Activated naive CD4-positive, alpha-beta T cell treated with anti-CD3 and anti-CD28 coated beads, Interleukin-2, amount 10 ng/mL, durations not matched to agents 7 days and 5 days (primary cell): ENCODE measurements at regions not wholly inside any gene's neighbourhood (a gene's known extent, or its start where the extent isn't known, plus 50 kb on each side); places are given as distances from the start of the nearest gene placed in this dataset.

Experiments
- CTCF ChIA-PET: fragments of 350-600 bp; sonication (Branson Sonifier 250); formaldehyde crosslinking; loops from one replicate; lab custom pipeline; 2021; ENCODE audit warnings: antibody characterized with exemption; lab: Charles Lee
- DNase-seq: peaks from one replicate; pipeline ENCODE4 v3.0.0-alpha.2; 2020
- H3K27ac Mint-ChIP-seq: one replicate; pipeline ENCODE4 v1.8.0; 2021; ENCODE audit warnings: mild to moderate bottlenecking, moderate library complexity, mixed read lengths
- H3K27me3 Mint-ChIP-seq: one replicate; pipeline ENCODE4 v1.8.0; 2021; ENCODE audit warnings: mild to moderate bottlenecking, mixed read lengths
- H3K36me3 Mint-ChIP-seq: one replicate; pipeline ENCODE4 v1.8.0; 2021; ENCODE audit warnings: mixed read lengths
- H3K4me1 Mint-ChIP-seq: one replicate; pipeline ENCODE4 v1.8.0; 2021; ENCODE audit warnings: mixed read lengths
- H3K4me3 Mint-ChIP-seq: one replicate; pipeline ENCODE4 v1.8.0; 2021; ENCODE audit warnings: mild to moderate bottlenecking, moderate library complexity, mixed read lengths
- H3K9me3 Mint-ChIP-seq: one replicate; pipeline ENCODE4 v1.8.0; 2021; ENCODE audit warnings: mixed read lengths

DNA sequence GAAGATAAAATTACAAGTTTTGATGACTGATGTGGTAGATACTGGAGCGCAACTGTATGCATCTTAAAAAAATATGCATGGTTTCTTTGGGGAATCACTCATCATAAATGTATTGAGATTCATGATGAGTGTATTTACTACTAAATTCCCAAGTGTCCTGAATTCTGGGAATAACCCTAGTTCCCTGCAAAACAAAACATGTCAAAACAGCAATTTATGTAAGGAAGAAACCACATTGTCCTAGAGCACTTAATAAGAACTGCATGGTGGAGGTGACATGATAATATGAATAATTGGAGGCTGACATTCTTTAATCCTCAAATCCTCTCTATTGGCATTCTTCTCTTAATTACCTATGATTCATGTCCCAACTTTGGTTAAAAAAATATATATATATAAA is 1804.7 kb downstream of the STIM2 start:
- Mint-ChIP-seq H3K27me3 (no peaks in the 10 kb centered on the region), H3K36me3 (no peaks in the 10 kb centered on the region), H3K4me1 (no peaks in the 10 kb centered on the region), H3K4me3 (no peak overlapping the region), H3K27ac (no peak overlapping the region), H3K9me3 (peaks cover 1% of the 10 kb centered on the region)
- no peak for DNase-seq
- CTCF ChIA-PET = no interaction called here

DNA sequence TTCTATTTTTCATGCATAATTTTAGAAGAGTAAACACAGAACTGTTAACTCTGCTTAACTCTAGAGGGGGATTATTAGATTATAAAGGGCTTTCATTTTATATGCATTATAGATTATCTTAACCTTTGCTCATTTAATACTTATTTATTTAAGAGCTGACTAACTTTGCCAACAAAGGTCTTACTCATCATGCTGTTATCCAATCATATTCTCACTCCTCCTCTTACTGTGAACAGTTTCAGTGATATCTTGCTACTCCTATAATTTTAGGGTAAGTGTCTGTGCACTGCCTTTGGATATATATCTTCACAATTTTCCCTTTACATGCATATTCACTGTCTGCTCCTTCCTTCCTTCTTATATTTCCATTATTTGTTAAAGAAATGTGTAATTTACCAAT is 1814.9 kb downstream of the STIM2 start:
- Mint-ChIP-seq H3K27me3 (no peaks in the 10 kb centered on the region), H3K36me3 (no peaks in the 10 kb centered on the region), H3K27ac (no peak overlapping the region), H3K4me1 (no peaks in the 10 kb centered on the region), H3K9me3 (peaks cover 5% of the 10 kb centered on the region), H3K4me3 (no peak overlapping the region)
- CTCF ChIA-PET = no interaction called here
- no peak for DNase-seq

DNA sequence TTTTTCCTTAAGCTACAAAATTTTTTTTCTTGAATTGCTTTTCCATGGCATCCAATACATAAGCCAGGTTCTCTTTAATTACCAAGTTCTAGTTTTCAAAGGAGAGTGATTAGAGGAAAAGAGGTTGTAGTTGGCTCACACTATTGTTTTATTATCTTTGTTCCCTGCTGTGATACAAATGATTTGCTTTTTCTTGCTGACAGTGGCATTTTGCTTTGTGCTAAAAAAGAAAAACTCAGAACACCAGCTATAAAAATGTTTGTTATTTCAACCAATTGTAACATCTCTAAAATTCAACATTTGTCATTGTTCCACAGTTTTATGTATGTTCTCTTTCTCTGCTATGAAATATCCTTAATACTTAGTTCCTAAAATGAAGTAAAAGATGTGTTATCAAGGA is 1817.2 kb downstream of the STIM2 start:
- Mint-ChIP-seq H3K36me3 (no peaks in the 10 kb centered on the region), H3K4me1 (no peaks in the 10 kb centered on the region), H3K27ac (no peak overlapping the region), H3K27me3 (no peaks in the 10 kb centered on the region), H3K9me3 (peaks cover 1% of the 10 kb centered on the region), H3K4me3 (no peak overlapping the region)
- CTCF ChIA-PET = interaction anchor here (0.6 kb wide), 1 partner anchor 68 kb away, joined by 3 read pairs; no protein-coding TSS in a partner anchor
- DNase-seq = no peak

DNA sequence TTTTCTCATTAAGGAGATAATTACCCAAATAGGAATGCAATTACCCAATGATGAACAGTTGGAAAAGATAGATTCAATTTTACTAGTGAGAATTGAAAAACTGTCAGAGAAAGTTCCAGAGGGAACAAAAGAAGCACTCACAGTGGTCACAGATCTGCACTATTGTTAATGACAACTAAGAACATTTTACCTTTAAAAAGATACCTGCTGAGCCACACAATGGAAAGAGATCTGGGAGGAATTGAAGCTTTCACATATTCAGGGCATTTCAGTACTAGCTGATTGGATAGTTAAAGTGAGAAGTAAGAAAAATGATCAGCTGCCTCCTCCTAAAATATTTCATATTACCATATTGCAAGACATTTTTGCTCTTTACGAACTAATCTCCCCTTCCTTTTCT is 1822.2 kb downstream of the STIM2 start:
- peaks cover 2% of the 10 kb centered on the region for H3K9me3 Mint-ChIP-seq
- DNase-seq = no peak
- H3K36me3 Mint-ChIP-seq = no peaks in the 10 kb centered on the region
- CTCF ChIA-PET = no interaction called here
- H3K4me1 Mint-ChIP-seq = no peaks in the 10 kb centered on the region
- no peak overlapping the region for H3K4me3 Mint-ChIP-seq
- H3K27ac Mint-ChIP-seq = no peak overlapping the region
- no peaks in the 10 kb centered on the region for H3K27me3 Mint-ChIP-seq

DNA sequence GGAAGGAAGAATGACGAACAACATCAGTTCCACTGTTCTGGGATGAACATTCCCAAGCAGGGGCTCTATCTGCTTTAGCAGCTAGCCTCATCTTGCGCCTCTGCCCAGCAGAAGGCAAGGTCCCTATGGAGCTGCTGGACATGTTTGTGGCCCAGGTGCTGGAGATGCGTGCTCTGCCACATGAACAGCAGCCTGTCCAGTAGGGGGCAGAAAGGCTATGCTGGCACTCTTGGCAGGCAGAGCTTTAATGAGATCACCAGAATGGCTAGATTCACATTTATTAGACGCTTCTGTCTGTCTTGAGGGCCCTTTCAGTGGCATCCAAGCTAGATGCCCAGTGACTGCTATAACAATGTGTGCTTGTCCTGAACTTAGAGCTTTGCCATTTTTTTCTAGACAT is 1826.0 kb downstream of the STIM2 start:
- H3K27me3 Mint-ChIP-seq = no peaks in the 10 kb centered on the region
- H3K27ac Mint-ChIP-seq = no peak overlapping the region
- CTCF ChIA-PET = no interaction called here
- H3K4me3 Mint-ChIP-seq = no peak overlapping the region
- no peaks in the 10 kb centered on the region for H3K36me3 Mint-ChIP-seq
- no peaks in the 10 kb centered on the region for H3K4me1 Mint-ChIP-seq
- peaks cover 2% of the 10 kb centered on the region for H3K9me3 Mint-ChIP-seq
- DNase-seq = no peak

DNA sequence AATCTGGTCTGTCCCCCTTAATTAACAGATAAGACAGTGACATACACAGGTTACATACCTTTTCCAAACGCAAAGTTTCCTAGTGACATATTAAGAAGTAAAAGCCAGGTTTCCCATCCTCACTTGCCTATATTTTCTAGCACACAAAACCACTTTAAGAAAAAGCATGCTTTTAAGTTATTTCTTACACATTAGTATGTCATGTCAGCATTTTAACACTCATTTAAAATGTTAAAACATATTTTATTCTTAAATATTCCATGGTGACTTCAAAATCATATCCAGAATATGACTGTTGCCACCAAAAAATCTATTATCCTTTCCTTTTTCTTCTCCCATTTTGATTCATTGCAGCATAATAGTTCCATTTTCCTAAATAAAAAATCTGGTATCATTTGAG is 1830.2 kb downstream of the STIM2 start:
- Mint-ChIP-seq H3K27ac (no peak overlapping the region), H3K36me3 (no peaks in the 10 kb centered on the region), H3K4me3 (no peak overlapping the region), H3K27me3 (no peaks in the 10 kb centered on the region), H3K9me3 (no peaks in the 10 kb centered on the region), H3K4me1 (no peaks in the 10 kb centered on the region)
- DNase-seq = no peak
- CTCF ChIA-PET = no interaction called here

DNA sequence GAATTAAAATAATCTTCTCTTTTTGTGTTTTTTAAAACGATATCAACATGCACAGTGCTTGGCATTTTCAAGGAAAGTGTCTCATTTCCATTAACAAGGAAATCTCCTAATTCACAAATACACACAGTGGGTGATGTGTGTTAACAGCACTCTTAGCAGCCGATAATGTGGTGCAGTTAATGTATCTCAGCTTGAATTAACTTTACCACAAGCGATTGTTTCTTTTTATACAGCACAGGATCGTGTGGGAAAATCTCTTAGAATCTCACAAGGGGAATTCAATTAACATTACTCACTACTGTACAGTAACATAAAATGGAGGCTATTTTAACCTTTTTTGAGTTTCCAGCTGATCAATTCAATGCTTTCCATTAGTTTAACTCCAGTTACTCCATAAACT is 1841.9 kb downstream of the STIM2 start:
- Mint-ChIP-seq H3K4me1 (no peaks in the 10 kb centered on the region), H3K9me3 (peaks cover 6% of the 10 kb centered on the region)

DNA sequence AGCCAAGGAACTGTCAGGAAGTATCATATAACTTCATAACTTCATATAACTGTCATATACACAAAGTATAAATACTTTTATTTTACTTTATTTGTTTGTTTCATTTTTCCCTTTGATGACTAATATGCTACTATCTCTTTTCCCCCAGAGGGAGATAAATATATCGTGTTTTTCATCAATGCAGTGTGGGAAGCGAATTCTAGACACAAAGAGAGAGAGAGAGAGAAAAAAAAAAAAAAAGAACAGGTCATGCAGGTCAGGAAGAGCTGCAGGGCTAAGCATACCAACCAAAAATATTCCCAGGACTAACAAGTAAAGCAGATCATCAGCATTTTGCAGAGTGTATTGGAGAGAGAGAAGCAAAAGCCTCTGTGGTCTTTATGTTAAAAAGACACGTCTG is 1849.2 kb downstream of the STIM2 start:
- DNase-seq = no peak
- H3K4me1 Mint-ChIP-seq = no peaks in the 10 kb centered on the region
- H3K36me3 Mint-ChIP-seq = no peaks in the 10 kb centered on the region
- no peak overlapping the region for H3K4me3 Mint-ChIP-seq
- peaks cover 2% of the 10 kb centered on the region for H3K9me3 Mint-ChIP-seq
- H3K27ac Mint-ChIP-seq = no peak overlapping the region
- CTCF ChIA-PET = no interaction called here
- H3K27me3 Mint-ChIP-seq = no peaks in the 10 kb centered on the region

More for the DNA sequence above, 1841.9 kb downstream of the STIM2 start:
- DNase-seq = no peak
- CTCF ChIA-PET = no interaction called here
- Mint-ChIP-seq H3K4me3 (no peak overlapping the region), H3K36me3 (no peaks in the 10 kb centered on the region), H3K27me3 (no peaks in the 10 kb centered on the region), H3K27ac (no peak overlapping the region)

DNA sequence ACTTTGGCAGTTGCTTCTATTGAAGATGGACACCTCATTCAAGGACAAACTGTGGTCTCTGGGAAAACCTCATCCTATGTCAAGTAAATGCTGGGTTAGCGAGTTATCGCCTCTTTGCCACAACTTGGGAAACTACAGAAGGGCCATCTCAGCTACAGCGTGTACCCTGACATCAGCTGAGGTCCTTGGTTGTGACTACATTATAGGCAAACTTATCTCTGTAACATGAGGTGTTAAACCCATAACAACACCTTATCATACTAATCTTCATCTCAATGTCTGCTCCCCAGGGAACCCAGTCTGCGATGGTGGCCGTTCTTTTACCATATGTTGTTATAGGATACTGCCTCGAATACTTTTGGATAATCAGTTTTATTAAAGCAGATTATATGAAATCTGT is 1862.7 kb downstream of the STIM2 start:
- H3K27ac Mint-ChIP-seq = no peak overlapping the region
- no peak for DNase-seq
- H3K9me3 Mint-ChIP-seq = peaks cover 4% of the 10 kb centered on the region
- no peak overlapping the region for H3K4me3 Mint-ChIP-seq
- CTCF ChIA-PET = no interaction called here
- H3K36me3 Mint-ChIP-seq = no peaks in the 10 kb centered on the region
- H3K4me1 Mint-ChIP-seq = no peaks in the 10 kb centered on the region
- no peaks in the 10 kb centered on the region for H3K27me3 Mint-ChIP-seq

DNA sequence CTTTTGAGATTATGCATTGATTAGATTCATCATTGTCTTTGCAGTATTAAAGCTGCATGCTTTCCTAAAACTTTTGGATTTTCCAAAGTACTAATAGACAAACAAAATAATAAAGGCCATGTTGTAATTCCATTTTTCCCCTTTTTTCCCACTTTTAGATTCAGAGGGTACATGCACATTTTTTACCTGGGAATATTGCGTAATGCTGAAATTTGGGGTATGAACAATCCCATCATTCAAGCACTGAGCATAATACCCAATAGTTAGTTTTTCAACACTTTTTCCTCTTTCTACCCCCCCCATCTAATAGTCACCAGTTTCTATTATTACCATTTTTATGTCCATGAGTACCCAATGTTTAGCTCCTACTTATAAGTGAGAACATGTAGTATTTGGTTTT is 1863.6 kb downstream of the STIM2 start:
- Mint-ChIP-seq H3K36me3 (no peaks in the 10 kb centered on the region), H3K9me3 (peaks cover 6% of the 10 kb centered on the region), H3K27me3 (no peaks in the 10 kb centered on the region), H3K4me3 (no peak overlapping the region), H3K4me1 (no peaks in the 10 kb centered on the region), H3K27ac (no peak overlapping the region)
- CTCF ChIA-PET = no interaction called here
- no peak for DNase-seq

DNA sequence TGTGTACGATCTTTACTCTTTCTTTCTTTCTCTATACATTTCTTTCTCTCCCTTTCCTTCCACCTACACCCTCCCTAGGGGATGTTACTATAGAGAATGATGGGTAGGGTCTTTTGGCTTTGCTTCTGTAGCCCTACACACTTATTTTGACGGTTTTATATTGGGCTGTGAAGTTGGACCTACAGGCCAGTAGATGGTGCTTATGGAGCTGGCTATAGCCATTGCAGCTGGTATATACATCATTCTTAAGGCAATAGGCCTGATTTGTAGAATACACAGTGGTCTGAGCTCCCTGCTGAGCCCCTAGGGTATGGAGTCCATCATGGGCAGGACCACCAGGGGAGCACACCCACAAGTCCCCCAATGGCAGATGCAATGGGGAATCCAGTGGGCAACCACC is 1869.7 kb downstream of the STIM2 start:
- no peak overlapping the region for H3K27ac Mint-ChIP-seq
- no peaks in the 10 kb centered on the region for H3K27me3 Mint-ChIP-seq
- no peaks in the 10 kb centered on the region for H3K4me1 Mint-ChIP-seq
- no peak overlapping the region for H3K4me3 Mint-ChIP-seq
- peaks cover 16% of the 10 kb centered on the region for H3K9me3 Mint-ChIP-seq
- CTCF ChIA-PET = no interaction called here
- no peaks in the 10 kb centered on the region for H3K36me3 Mint-ChIP-seq
- DNase-seq = no peak

DNA sequence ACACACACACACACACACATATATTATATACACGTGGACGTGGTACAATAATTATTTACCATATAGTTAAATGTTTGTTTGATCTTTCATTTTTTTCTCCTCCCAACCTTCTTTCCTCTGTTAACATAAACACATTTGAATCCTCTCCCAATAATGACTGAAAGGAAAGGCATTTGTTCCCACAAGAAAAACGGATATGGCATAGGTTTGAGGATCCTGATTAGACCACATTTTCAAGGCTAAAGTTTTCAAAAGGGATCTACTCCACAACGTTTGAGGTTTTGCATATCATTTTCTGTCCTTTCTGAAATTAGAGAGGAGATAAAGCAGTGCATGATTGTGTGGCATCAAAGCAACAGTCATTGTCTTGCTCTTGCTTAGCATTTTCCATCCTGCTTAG is 1883.4 kb downstream of the STIM2 start:
- no peak overlapping the region for H3K4me3 Mint-ChIP-seq
- H3K27ac Mint-ChIP-seq = no peak overlapping the region
- H3K9me3 Mint-ChIP-seq = peaks cover 14% of the 10 kb centered on the region
- no peaks in the 10 kb centered on the region for H3K36me3 Mint-ChIP-seq
- DNase-seq = no peak
- CTCF ChIA-PET = no interaction called here
- no peaks in the 10 kb centered on the region for H3K27me3 Mint-ChIP-seq
- no peaks in the 10 kb centered on the region for H3K4me1 Mint-ChIP-seq

DNA sequence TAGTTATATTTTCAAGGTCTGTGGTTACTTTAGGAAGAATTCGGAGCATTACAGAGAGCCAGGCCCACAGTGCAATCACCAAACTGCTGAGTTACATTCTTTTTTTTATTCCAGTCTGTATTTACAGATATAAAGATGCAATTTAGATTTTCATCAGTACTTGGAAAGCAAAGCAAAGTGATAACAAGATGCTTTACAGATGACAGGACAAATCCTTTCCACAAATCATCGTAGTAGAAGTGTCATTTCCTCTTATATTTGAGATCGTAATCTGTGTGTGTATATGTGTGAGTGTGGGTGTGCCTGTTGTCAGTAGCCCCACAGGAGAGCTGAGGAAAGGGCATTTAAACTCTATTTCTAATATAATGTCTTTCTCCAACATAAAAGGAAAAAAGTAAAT is 1893.7 kb downstream of the STIM2 start:
- Mint-ChIP-seq H3K27ac (no peak overlapping the region), H3K27me3 (no peaks in the 10 kb centered on the region), H3K4me1 (no peaks in the 10 kb centered on the region), H3K9me3 (peaks cover 3% of the 10 kb centered on the region), H3K36me3 (no peaks in the 10 kb centered on the region), H3K4me3 (no peak overlapping the region)
- no peak for DNase-seq
- CTCF ChIA-PET = no interaction called here

DNA sequence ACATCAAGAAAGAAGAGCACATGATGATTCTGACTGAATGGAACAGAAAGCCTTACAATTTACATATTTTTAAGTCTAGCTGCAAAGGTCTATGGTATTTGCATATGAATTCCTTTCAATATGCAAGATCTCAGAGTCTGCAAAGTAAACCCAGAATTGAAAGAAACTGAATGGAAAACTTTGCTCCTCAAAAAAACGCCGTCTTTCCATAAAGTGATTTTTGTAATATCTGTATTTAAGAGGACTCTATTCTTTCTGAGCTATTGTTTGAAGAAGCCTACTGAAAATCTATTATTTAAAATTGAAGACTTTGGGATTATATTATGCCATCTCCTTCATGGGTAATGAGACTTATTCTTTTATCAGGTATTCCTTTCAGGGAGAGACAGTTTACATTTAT is 1894.4 kb downstream of the STIM2 start:
- Mint-ChIP-seq H3K4me3 (no peak overlapping the region), H3K4me1 (no peaks in the 10 kb centered on the region), H3K9me3 (peaks cover 5% of the 10 kb centered on the region), H3K27me3 (no peaks in the 10 kb centered on the region), H3K27ac (no peak overlapping the region), H3K36me3 (no peaks in the 10 kb centered on the region)
- CTCF ChIA-PET = no interaction called here
- no peak for DNase-seq

DNA sequence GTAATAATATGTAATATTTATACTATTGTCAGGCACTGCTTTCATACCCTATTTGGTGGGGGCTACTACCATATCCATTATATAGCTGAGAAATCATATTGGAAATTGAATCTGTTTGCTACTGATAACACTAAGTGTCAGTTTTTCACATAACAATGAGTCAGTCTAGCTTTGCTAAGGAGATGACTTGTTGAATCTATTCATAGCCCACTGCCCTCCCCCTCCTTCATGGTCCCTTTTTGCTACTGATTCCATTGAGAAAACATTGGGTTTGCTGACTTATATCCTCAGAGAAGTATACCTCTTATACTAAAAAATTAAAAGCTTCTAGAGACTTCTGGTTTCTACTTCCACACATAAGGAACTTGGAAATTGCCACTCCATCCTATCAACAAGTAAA is 1898.4 kb downstream of the STIM2 start:
- H3K36me3 Mint-ChIP-seq = no peaks in the 10 kb centered on the region
- CTCF ChIA-PET = no interaction called here
- H3K4me3 Mint-ChIP-seq = no peak overlapping the region
- no peak overlapping the region for H3K27ac Mint-ChIP-seq
- no peak for DNase-seq
- H3K9me3 Mint-ChIP-seq = peaks cover 11% of the 10 kb centered on the region
- H3K4me1 Mint-ChIP-seq = no peaks in the 10 kb centered on the region
- H3K27me3 Mint-ChIP-seq = no peaks in the 10 kb centered on the region

DNA sequence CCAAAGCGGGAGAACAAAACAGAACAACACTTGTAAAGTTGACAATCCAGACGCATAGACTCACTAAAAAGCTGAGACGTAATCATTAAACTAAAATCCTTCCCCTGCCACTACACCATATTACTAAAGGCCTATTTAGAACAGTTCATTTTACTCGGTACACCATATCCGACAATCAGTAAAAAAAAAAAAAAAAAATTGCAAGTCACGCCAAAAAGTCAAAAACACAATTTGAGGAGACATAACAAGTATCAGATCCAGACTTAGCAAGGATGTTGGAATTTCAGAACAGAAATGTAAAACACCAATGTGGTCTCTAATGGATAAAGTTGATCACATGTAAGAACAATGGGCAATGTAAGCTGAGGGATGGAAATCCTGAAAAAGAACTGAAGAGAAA is 1899.4 kb downstream of the STIM2 start:
- H3K4me3 Mint-ChIP-seq = no peak overlapping the region
- H3K4me1 Mint-ChIP-seq = no peaks in the 10 kb centered on the region
- DNase-seq = no peak
- CTCF ChIA-PET = no interaction called here
- H3K36me3 Mint-ChIP-seq = no peaks in the 10 kb centered on the region
- peaks cover 9% of the 10 kb centered on the region for H3K9me3 Mint-ChIP-seq
- no peaks in the 10 kb centered on the region for H3K27me3 Mint-ChIP-seq
- H3K27ac Mint-ChIP-seq = no peak overlapping the region
